ENCODE measurements at regions not wholly inside any gene's neighbourhood (a gene's known extent, or its start where the extent isn't known, plus 50 kb on each side); places are given as distances from the start of the nearest gene placed in this dataset.

DNA sequence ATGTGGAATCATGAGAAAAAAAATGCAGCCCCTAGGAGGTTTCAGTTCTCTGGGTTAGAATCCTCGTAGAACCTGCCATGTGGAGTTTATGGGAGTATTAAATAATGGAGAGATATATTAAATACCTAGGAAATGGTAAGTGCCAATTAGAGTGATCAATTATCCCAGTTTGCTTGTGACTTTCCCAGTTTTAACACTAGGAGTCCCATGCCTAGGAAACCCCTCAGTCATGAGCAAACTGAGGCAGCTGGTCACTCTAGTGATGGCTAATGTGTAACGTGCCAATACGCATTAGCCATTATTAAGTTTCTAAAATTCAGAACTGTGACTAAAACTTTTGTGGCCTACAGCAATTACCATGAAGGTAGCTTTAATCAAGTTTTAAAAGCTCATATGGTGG, 720.6 kb downstream of the TAF11L14 start:
- no peak overlapping the region for H3K4me3 ChIP-seq
- no peaks in the 10 kb centered on the region for H3K36me3 ChIP-seq
- no peaks in the 10 kb centered on the region for H3K4me1 ChIP-seq
- H4K20me1 ChIP-seq = no peaks in the 10 kb centered on the region
- H3K9ac ChIP-seq = no peak overlapping the region
- H3K9me3 ChIP-seq = no peaks in the 10 kb centered on the region
- TF ChIP-seq Cebpa-rat (IDR thresholded peaks at IDR 0.05) = no peak
- H3K27me3 ChIP-seq = no peaks in the 10 kb centered on the region
- no peak overlapping the region for H3K27ac ChIP-seq
- no peak overlapping the region for H3K4me2 ChIP-seq

DNA sequence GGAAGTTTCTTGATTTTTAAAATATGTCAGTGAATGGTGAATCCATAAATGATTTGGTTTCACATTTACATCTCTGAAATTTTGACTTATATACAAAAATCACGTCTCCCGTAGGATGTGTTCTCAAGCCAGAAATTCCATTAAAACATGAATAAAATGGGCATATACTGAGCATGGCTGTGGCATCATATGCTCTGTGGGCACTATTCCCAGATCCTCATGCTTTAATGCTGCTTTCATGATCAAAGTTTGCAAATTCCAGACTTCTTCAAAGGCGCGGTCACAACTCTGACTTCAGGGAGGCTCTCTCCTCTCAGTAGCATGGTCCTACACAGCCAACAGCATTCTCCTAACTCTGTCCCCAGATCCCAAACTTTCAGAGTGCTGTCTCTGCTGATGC, 723.2 kb downstream of the TAF11L14 start:
- Histone ChIP-seq H4K20me1 (no peaks in the 10 kb centered on the region), H3K9me3 (no peaks in the 10 kb centered on the region), H3K9ac (no peak overlapping the region), H3K4me2 (no peak overlapping the region), H3K36me3 (no peaks in the 10 kb centered on the region), H3K4me3 (no peak overlapping the region), H3K27me3 (no peaks in the 10 kb centered on the region), H3K4me1 (no peaks in the 10 kb centered on the region), H3K27ac (no peak overlapping the region)
- TF ChIP-seq Cebpa-rat (IDR thresholded peaks at IDR 0.05) = no peak

DNA sequence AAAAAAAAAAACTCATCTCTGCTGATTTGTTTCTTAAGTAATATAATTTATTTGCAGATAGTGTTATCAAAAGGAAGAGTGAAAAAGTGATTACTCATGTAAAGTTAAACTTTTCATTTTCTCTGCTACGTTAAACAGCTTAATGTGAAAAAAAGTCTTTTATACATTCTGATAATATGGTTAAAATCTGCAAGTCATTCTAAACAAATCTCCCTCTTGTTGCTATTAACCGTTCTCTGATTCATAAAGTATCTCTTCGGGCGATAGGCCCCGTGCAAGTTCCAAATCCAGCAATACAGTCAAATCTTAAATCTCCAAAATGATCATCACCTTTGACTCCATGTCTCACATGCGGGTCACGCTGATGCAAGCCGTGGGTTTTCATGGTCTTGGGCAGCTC, 732.0 kb downstream of the TAF11L14 start:
- H3K27ac ChIP-seq = no peak overlapping the region
- H3K9ac ChIP-seq = no peak overlapping the region
- no peak overlapping the region for H3K4me2 ChIP-seq
- H3K27me3 ChIP-seq = no peaks in the 10 kb centered on the region
- no peak for TF ChIP-seq Cebpa-rat (IDR thresholded peaks at IDR 0.05)
- H3K4me1 ChIP-seq = no peaks in the 10 kb centered on the region
- H3K4me3 ChIP-seq = no peak overlapping the region
- H4K20me1 ChIP-seq = no peaks in the 10 kb centered on the region
- H3K36me3 ChIP-seq = no peaks in the 10 kb centered on the region
- no peaks in the 10 kb centered on the region for H3K9me3 ChIP-seq

DNA sequence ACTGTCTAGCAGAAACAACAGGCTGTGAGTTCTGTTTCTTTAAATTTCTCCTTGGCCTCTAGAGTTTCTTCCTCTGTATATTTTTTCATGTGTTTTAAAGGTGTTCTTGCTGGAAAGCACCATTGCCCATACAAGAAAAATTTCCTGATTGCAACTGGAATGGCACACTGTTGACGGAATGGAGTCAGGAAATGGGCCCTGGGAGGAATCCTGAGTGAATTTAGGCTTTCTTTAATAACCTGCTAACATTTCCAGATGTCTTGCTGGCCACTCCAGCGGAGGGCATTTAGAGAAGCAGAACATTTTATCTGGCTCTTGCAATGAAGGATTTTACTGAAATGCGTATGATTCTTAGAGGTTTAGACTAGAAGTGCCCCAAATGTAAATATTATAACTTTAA, 736.3 kb downstream of the TAF11L14 start:
- no peak overlapping the region for H3K4me2 ChIP-seq
- H4K20me1 ChIP-seq = no peaks in the 10 kb centered on the region
- no peaks in the 10 kb centered on the region for H3K4me1 ChIP-seq
- H3K27ac ChIP-seq = no peak overlapping the region
- no peak overlapping the region for H3K9ac ChIP-seq
- no peaks in the 10 kb centered on the region for H3K36me3 ChIP-seq
- no peaks in the 10 kb centered on the region for H3K9me3 ChIP-seq
- TF ChIP-seq Cebpa-rat (IDR thresholded peaks at IDR 0.05) = no peak
- H3K4me3 ChIP-seq = no peak overlapping the region
- H3K27me3 ChIP-seq = no peaks in the 10 kb centered on the region

DNA sequence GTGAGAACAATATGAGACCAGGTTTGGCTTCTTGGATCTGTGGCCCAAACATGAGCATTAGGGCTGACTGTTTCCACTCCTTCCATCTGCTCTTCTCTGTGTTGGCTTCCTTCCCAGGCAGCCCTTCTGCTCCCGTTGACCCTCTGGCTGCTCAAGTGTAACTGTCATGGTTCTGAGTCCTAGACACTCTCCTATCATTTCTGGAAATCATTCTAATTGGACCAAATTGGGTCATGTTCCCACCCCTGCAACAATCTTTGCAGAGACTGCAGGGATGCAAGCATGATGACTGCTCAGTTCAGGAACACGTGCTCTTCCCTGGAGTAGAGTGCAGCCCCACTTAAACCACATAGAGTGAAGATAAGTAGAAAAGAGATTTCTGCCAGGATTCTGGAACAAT, 741.4 kb downstream of the TAF11L14 start:
- no peak overlapping the region for H3K4me2 ChIP-seq
- H4K20me1 ChIP-seq = no peaks in the 10 kb centered on the region
- no peak for TF ChIP-seq Cebpa-rat (IDR thresholded peaks at IDR 0.05)
- H3K9ac ChIP-seq = no peak overlapping the region
- no peak overlapping the region for H3K4me3 ChIP-seq
- H3K36me3 ChIP-seq = no peaks in the 10 kb centered on the region
- no peaks in the 10 kb centered on the region for H3K4me1 ChIP-seq
- no peak overlapping the region for H3K27ac ChIP-seq
- H3K27me3 ChIP-seq = no peaks in the 10 kb centered on the region
- H3K9me3 ChIP-seq = no peaks in the 10 kb centered on the region

DNA sequence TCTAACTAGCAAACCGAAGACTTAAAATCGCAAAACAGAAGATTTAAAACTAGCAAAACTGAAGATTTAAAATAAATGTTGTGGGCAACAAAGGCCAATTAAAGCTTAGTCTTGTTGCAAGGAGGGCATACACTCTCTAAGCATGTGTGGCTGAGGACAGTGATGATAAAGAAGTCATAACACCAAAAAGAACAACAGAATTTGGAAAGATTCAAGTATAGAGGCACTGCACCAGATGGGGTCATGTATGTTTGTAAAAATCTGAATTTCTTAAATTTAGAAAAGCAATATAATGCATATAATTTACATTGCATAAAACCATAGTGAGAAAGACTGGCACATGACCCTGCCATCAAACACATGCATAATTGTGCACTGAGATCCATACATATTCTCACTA, 743.8 kb downstream of the TAF11L14 start:
- no peaks in the 10 kb centered on the region for H3K27me3 ChIP-seq
- no peak for TF ChIP-seq Cebpa-rat (IDR thresholded peaks at IDR 0.05)
- H3K9ac ChIP-seq = no peak overlapping the region
- H3K4me2 ChIP-seq = no peak overlapping the region
- no peaks in the 10 kb centered on the region for H4K20me1 ChIP-seq
- H3K4me1 ChIP-seq = no peaks in the 10 kb centered on the region
- no peaks in the 10 kb centered on the region for H3K9me3 ChIP-seq
- H3K36me3 ChIP-seq = no peaks in the 10 kb centered on the region
- no peak overlapping the region for H3K27ac ChIP-seq
- H3K4me3 ChIP-seq = no peak overlapping the region

DNA sequence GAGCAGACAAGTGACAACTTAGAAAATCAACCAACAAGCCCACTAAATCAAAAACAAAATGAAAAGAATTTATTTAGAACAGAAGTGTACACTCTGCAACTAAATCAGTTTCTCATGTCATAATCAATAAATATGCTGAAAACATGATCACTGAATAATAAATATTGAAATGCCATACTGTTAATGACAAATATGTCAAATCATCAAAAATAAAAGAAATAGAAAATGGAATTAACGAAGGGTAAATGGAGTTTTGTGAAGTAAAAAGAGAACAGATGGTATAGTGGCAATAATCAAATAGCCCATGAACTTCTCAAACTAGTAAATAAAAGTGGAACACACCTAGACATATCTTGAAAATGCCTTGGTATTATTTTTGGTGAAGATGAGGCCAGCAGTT, 744.9 kb downstream of the TAF11L14 start:
- Histone ChIP-seq H3K4me1 (no peaks in the 10 kb centered on the region), H3K36me3 (no peaks in the 10 kb centered on the region), H3K9ac (no peak overlapping the region), H4K20me1 (no peaks in the 10 kb centered on the region), H3K27me3 (no peaks in the 10 kb centered on the region), H3K4me3 (no peak overlapping the region), H3K9me3 (no peaks in the 10 kb centered on the region), H3K4me2 (no peak overlapping the region), H3K27ac (no peak overlapping the region)
- TF ChIP-seq Cebpa-rat (IDR thresholded peaks at IDR 0.05) = no peak

DNA sequence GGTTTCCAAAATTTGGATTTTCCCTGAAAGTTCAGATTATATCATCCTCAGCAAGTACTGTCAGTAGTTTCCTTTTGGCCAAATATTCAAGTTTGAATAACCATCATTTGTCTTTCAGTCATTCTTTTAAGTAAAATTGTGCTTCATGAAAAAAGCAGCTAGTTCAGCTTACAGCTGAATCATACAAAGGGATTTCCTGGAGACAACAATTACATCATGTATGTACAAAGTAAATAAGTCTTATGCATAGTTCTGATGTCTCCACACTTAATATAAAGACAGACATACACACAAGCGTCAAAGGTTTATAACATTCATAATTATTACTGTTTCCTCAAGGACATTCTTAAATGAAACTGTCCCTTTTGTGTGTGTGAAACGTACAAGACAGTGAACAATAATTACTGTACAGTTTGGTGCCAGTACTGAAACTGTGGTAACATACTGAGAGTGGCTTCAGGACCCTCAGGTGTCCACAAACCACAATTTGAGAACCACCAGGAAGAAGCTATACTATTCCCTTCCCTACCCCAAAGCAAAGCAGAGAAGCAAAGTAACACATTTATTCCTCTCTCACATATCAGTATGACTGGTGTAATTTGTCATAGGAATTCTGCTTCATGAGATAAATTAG, 746.6 kb downstream of the TAF11L14 start:
- Histone ChIP-seq H3K4me2 (no peak overlapping the region), H3K9me3 (no peaks in the 10 kb centered on the region), H4K20me1 (no peaks in the 10 kb centered on the region), H3K27ac (no peak overlapping the region), H3K4me3 (no peak overlapping the region), H3K36me3 (no peaks in the 10 kb centered on the region), H3K4me1 (no peaks in the 10 kb centered on the region), H3K27me3 (no peaks in the 10 kb centered on the region), H3K9ac (no peak overlapping the region)
- TF ChIP-seq Cebpa-rat (IDR thresholded peaks at IDR 0.05) = no peak

DNA sequence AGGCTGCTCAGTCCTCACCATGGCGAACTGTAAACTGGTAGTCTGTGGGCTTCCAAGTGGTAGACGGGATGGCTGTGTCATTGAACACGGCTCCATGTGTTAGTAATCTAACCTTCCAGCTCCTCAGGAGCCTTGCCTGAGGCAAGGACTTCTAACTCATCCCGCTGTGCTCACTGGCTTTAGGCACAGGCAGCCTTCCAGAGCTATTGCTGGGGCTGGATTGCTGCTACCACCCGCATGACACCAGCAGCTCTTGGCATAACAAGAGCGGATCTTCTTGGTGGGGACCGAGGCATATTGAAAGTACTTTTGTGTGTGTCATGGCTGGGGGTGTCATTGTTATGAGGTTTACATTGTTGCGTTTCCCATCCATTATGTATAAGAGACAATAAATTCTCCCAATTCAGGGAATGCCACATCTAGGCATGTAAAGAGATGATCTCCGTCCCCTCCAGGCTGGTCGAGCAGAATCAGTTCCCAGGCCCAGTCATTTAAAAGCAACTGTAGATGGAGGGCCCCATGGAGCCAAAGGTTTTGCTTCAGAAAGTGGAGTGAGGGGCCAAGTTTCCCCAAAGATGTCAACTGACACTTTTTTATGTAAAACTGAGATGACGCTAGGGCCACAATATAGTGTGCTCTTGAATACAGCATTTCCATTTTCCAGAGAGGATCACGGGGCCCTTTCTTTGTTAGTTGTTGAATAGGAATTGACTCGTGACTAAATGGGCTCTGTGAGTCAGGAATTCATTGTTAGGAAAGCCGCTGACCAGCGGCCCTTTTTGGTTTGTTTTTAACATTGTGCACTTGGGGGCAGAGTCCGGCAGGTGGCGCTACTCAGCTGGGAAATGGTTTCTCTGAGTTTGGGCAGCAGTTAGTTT, 759.5 kb downstream of the TAF11L14 start:
- H3K27ac ChIP-seq = no peak overlapping the region
- no peak for TF ChIP-seq Cebpa-rat (IDR thresholded peaks at IDR 0.05)
- H3K9me3 ChIP-seq = no peaks in the 10 kb centered on the region
- H3K36me3 ChIP-seq = no peaks in the 10 kb centered on the region
- no peak overlapping the region for H3K4me3 ChIP-seq
- H3K4me1 ChIP-seq = no peaks in the 10 kb centered on the region
- H3K27me3 ChIP-seq = no peaks in the 10 kb centered on the region
- H3K9ac ChIP-seq = no peak overlapping the region
- H3K4me2 ChIP-seq = no peak overlapping the region
- no peaks in the 10 kb centered on the region for H4K20me1 ChIP-seq

DNA sequence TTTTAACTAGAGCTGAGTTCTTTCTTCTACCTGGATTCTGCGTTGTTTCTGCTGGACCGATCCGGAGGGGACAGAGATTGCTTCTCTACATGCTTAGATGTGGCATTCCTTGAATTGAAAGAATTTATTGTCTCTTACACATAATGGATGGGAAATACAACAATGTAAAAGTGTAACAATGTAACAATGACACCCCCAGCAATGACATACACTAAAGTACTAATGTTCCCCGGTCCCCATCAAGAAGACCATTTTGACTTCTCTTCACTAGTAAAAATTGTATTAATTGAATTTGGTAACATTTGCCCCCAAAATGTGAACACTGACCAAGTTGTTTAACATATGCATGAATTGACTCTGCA, 760.2 kb downstream of the TAF11L14 start:
- Histone ChIP-seq H3K4me3 (no peak overlapping the region), H3K4me2 (no peak overlapping the region)

More for the DNA sequence above, 760.2 kb downstream of the TAF11L14 start:
- Histone ChIP-seq H3K4me1 (no peaks in the 10 kb centered on the region), H3K9ac (no peak overlapping the region), H3K36me3 (no peaks in the 10 kb centered on the region), H3K27ac (no peak overlapping the region), H3K27me3 (no peaks in the 10 kb centered on the region), H3K9me3 (peaks cover under 1% of the 10 kb centered on the region; the same call in 1 of the 2 replicates), H4K20me1 (no peaks in the 10 kb centered on the region)
- TF ChIP-seq Cebpa-rat (IDR thresholded peaks at IDR 0.05) = no peak

Data from BLaER1 (cell line).